A549 (cell line): ENCODE measurements at regions not wholly inside any gene's neighbourhood (a gene's known extent, or its start where the extent isn't known, plus 50 kb on each side); places are given as distances from the start of the nearest gene placed in this dataset.

Experiments used
- ATAC-seq, 2 experiments: fragments of 200-7000 bp in 1 of 2; fragments of >200 bp in 1 of 2; cut with Nextera tagmentation in 1 of 2; cut with Tn5 transposase in 1 of 2; 3 replicates each; pipeline versions ENCODE4 v1.8.0 to v1.9.1; 2018 to 2020; ENCODE audit warnings: mild to moderate bottlenecking in 1 of 2, moderate library complexity in 1 of 2
- CTCF ChIA-PET: fragments of 300-600 bp; sonication (Branson Sonifier 250); formaldehyde crosslinking; extraction: SDS; loops from one replicate; lab custom pipeline; 2021; ENCODE audit warnings: antibody characterized with exemption, inconsistent platforms; lab: Yijun Ruan, JAX
- POLR2A ChIA-PET: fragments of 350-600 bp; formaldehyde crosslinking; extraction: SDS; loops from one replicate; lab custom pipeline; 2021; ENCODE audit warnings: antibody characterized with exemption, inconsistent platforms; lab: Yijun Ruan, JAX
- DNase-seq, 2 experiments: peaks; one replicate each; pipeline versions ENCODE4 v3.0.0 to v3.0.0-alpha.2; 2011 to 2016; ENCODE audit warnings: low read depth in 1 of 2, low spot score in 1 of 2
- FAIRE-seq: peaks from 2 replicates; lab custom pipeline; 2011; peaks lifted over from hg19 to GRCh38; lab: Jason Lieb, UNC
- H3K27ac ChIP-seq, 2 experiments: fragments of >200 bp; sonication (Bioruptor Twin); formaldehyde crosslinking; 3 replicates each; pipeline ENCODE4 v1.5.1; 2016 to 2017
- H3K4me1 ChIP-seq: fragments of >200 bp; sonication (Bioruptor Twin); formaldehyde crosslinking; 3 replicates; pipeline ENCODE4 v1.6.1; 2016
- H3K4me2 ChIP-seq: fragments of >200 bp; sonication (Bioruptor Twin); formaldehyde crosslinking; 3 replicates; pipeline ENCODE4 v1.6.1; 2016
- H3K4me3 ChIP-seq: fragments of >200 bp; sonication (Bioruptor Twin); formaldehyde crosslinking; 3 replicates; pipeline ENCODE4 v1.5.1; 2016
- H3K9me3 ChIP-seq: fragments of >200 bp; sonication (Bioruptor Twin); formaldehyde crosslinking; 3 replicates; pipeline ENCODE4 v1.6.1; 2016
- ATOH8 ChIP-seq: fragments of 250-450 bp; sonication (Bioruptor Pico); IDR thresholded peaks from 2 replicates; pipeline ENCODE4 v1.5.0; 2020; ENCODE audit warnings: low read depth, mild to moderate bottlenecking, moderate library complexity
- BHLHE40 ChIP-seq: IDR thresholded peaks from 2 replicates; pipeline ENCODE4 v1.6.1; 2012; ENCODE audit warnings: low read depth, low read length, inconsistent platforms
- CBX8 ChIP-seq: fragments of 200-600 bp; sonication (generic); IDR thresholded peaks from 2 replicates; pipeline ENCODE4 v1.6.1; 2016
- CEBPB ChIP-seq, 2 experiments: fragments of >200 bp in 1 of 2; sonication (Bioruptor Twin) in 1 of 2; formaldehyde crosslinking in 1 of 2; IDR thresholded peaks; 2 replicates each; pipeline ENCODE4 v1.6.1; 2012 to 2016
- CHD2 ChIP-seq: fragments of 150-350 bp; IDR thresholded peaks from 2 replicates; pipeline ENCODE4 v1.6.1; 2014; ENCODE audit warnings: low read length; ENCODE audit not compliant: partially characterized antibody
- CHD4 ChIP-seq: fragments of 200-600 bp; sonication (generic); IDR thresholded peaks from 2 replicates; pipeline ENCODE4 v1.6.1; 2016; ENCODE audit warnings: antibody characterized with exemption, mild to moderate bottlenecking, borderline replicate concordance
- CTCF ChIP-seq: fragments of >200 bp; sonication (Bioruptor Twin); formaldehyde crosslinking; IDR thresholded peaks from 3 replicates; pipeline ENCODE4 v1.5.1; 2016
- E2F6 ChIP-seq: IDR thresholded peaks from 2 replicates; pipeline ENCODE4 v1.6.1; 2012; ENCODE audit warnings: low read depth, borderline replicate concordance
- EP300 ChIP-seq, 2 experiments: fragments of >200 bp; sonication (Bioruptor Twin); formaldehyde crosslinking; IDR thresholded peaks; 2 replicates in 1 of 2; 3 replicates in 1 of 2; pipeline ENCODE4 v1.6.1; 2016 to 2017
- FOSB ChIP-seq: fragments of 250-450 bp; sonication (Bioruptor Pico); IDR thresholded peaks from 2 replicates; pipeline ENCODE4 v1.5.0; 2020; ENCODE audit warnings: mild to moderate bottlenecking, moderate library complexity
- FOSL2 ChIP-seq, 2 experiments: fragments of 450-650 bp in 1 of 2; fragments of >200 bp in 1 of 2; sonication (Bioruptor Twin) in 1 of 2; formaldehyde crosslinking; IDR thresholded peaks; 2 replicates each; pipeline versions ENCODE4 v1.5.0 to v1.6.1; 2016 to 2020; ENCODE audit warnings: mild to moderate bottlenecking in 1 of 2, moderate library complexity in 1 of 2
- HOXA7 ChIP-seq: fragments of 250-450 bp; sonication (Bioruptor Pico); IDR thresholded peaks from 2 replicates; pipeline ENCODE4 v1.5.0; 2020; ENCODE audit warnings: mild to moderate bottlenecking, moderate library complexity
- HOXB5 ChIP-seq: fragments of 250-450 bp; sonication (Bioruptor Pico); IDR thresholded peaks from 2 replicates; pipeline ENCODE4 v1.5.0; 2020; ENCODE audit warnings: mild to moderate bottlenecking, moderate library complexity
- JUN ChIP-seq, 2 experiments: fragments of >200 bp; sonication (Bioruptor Twin); formaldehyde crosslinking; IDR thresholded peaks; 2 replicates in 1 of 2; 3 replicates in 1 of 2; pipeline ENCODE4 v1.6.1; 2016 to 2017
- KDM1A ChIP-seq: fragments of 200-600 bp; sonication (generic); IDR thresholded peaks from 2 replicates; pipeline ENCODE4 v1.6.1; 2016; ENCODE audit warnings: low read depth, mild to moderate bottlenecking
- MAFK ChIP-seq: fragments of 450-650 bp; IDR thresholded peaks from 2 replicates; pipeline ENCODE4 v1.6.1; 2014; ENCODE audit not compliant: partially characterized antibody
- MYC ChIP-seq: IDR thresholded peaks from 2 replicates; pipeline ENCODE4 v1.6.1; 2012; ENCODE audit warnings: mild to moderate bottlenecking, inconsistent platforms, low read length, improper control_type of control experiment, borderline replicate concordance
- NFE2L2 ChIP-seq: fragments of 150-350 bp; conservative IDR thresholded peaks from 2 replicates; pipeline ENCODE4 v1.6.1; 2014; ENCODE audit warnings: low read length
- NR3C1 ChIP-seq: fragments of >200 bp; sonication (Bioruptor Twin); formaldehyde crosslinking; IDR thresholded peaks from 3 replicates; pipeline ENCODE4 v1.6.1; 2017
- PHF8 ChIP-seq: fragments of 200-600 bp; sonication (generic); IDR thresholded peaks from 2 replicates; pipeline ENCODE4 v1.6.1; 2016; ENCODE audit warnings: low read depth, mild to moderate bottlenecking, antibody characterized with exemption, moderate library complexity, borderline replicate concordance
- POLR2AphosphoS2 ChIP-seq: conservative IDR thresholded peaks from 2 replicates; pipeline ENCODE4 v1.6.1; 2012; ENCODE audit warnings: low read length, improper control_type of control experiment, inconsistent platforms
- RFX5 ChIP-seq: fragments of 450-650 bp; IDR thresholded peaks from 2 replicates; pipeline ENCODE4 v1.7.1; 2014; ENCODE audit warnings: antibody characterized with exemption, mild to moderate bottlenecking, moderate library complexity
- SREBF2 ChIP-seq: fragments of 450-650 bp; IDR thresholded peaks from 2 replicates; pipeline ENCODE4 v1.6.1; 2014; ENCODE audit warnings: mild to moderate bottlenecking, moderate library complexity
- TFCP2L1 ChIP-seq: fragments of 250-450 bp; sonication (Bioruptor Pico); IDR thresholded peaks from 2 replicates; pipeline ENCODE4 v1.5.0; 2021; ENCODE audit warnings: mild to moderate bottlenecking
- TP53 ChIP-seq: fragments of 250-450 bp; sonication (Bioruptor Pico); IDR thresholded peaks from 2 replicates; pipeline ENCODE4 v1.5.0; 2021; ENCODE audit warnings: mild to moderate bottlenecking, moderate library complexity
- USF2 ChIP-seq: fragments of 450-650 bp; IDR thresholded peaks from 2 replicates; pipeline ENCODE4 v1.6.1; 2014; ENCODE audit warnings: antibody characterized with exemption
- ZC3H11A ChIP-seq: fragments of 450-650 bp; IDR thresholded peaks from 2 replicates; pipeline ENCODE4 v1.6.1; 2014; ENCODE audit warnings: antibody characterized with exemption, mild to moderate bottlenecking
- ZFP36 ChIP-seq: fragments of 450-650 bp; IDR thresholded peaks from 2 replicates; pipeline ENCODE4 v1.6.1; 2014; ENCODE audit warnings: borderline replicate concordance; ENCODE audit not compliant: partially characterized antibody
- ZNF302 ChIP-seq: fragments of 250-450 bp; sonication (Bioruptor Pico); IDR thresholded peaks from 2 replicates; pipeline ENCODE4 v1.9.0; 2021; ENCODE audit warnings: inconsistent platforms, mild to moderate bottlenecking, moderate library complexity
- WGBS: methylation state at CpG from one replicate; pipeline ENCODE4 v1.1.6; 2017; ENCODE audit errors: missing lambda C conversion rate; 5-methylcytosine and 5-hydroxymethylcytosine counted together

GRCh38 chr1:191086910-191087309, 609.2 kb upstream of the BRINP3 start:
- WGBS = 8% methylated on average over 2 of the region's 2 CpGs
- Histone ChIP-seq H3K4me1 (no peaks in the 10 kb centered on the region), H3K9me3 (no peaks in the 10 kb centered on the region), H3K27ac (no peak overlapping the region), H3K4me2 (no peak overlapping the region), H3K4me3 (no peak overlapping the region)
- ATAC-seq (no peak), FAIRE-seq (no peak), DNase-seq (no peak)
- ChIA-PET POLR2A (no interaction called here), CTCF (no interaction called here)
- TF ChIP-seq E2F6 = no peak
- no peak for TF ChIP-seq TFCP2L1 (CRISPR knock-in tag)
- no peak for TF ChIP-seq CBX8
- TF ChIP-seq TP53 (CRISPR knock-in tag) = no peak
- TF ChIP-seq ZFP36 = no peak
- TF ChIP-seq ZC3H11A = no peak
- TF ChIP-seq FOSL2 (IDR thresholded peaks at IDR 0.05) = no peak
- no peak for TF ChIP-seq FOSL2 (CRISPR knock-in tag; IDR thresholded peaks at IDR 0.05)
- TF ChIP-seq BHLHE40 = no peak
- no peak for TF ChIP-seq FOSB (CRISPR knock-in tag)
- no peak for TF ChIP-seq CHD4
- TF ChIP-seq NR3C1 = no peak
- no peak for TF ChIP-seq CTCF
- no peak for TF ChIP-seq MYC
- TF ChIP-seq HOXB5 = no peak
- TF ChIP-seq NFE2L2 = no peak
- TF ChIP-seq CHD2 = no peak
- TF ChIP-seq MAFK = no peak
- TF ChIP-seq HOXA7 = no peak
- TF ChIP-seq EP300 (IDR thresholded peaks at IDR 0.05) = no peak
- no peak for TF ChIP-seq PHF8

GRCh38 chr1:191096405-191096804, 618.7 kb upstream of the BRINP3 start:
- DNase-seq = no peak
- FAIRE-seq = no peak
- Histone ChIP-seq H3K9me3 (peaks cover 5% of the 10 kb centered on the region; the same call in 2 of the 3 replicates), H3K4me1 (no peaks in the 10 kb centered on the region), H3K27ac (no peak overlapping the region), H3K4me2 (no peak overlapping the region), H3K4me3 (no peak overlapping the region)
- CTCF ChIA-PET = no interaction called here
- ATAC-seq = no peak
- 21% methylated on average over 1 of the region's 1 CpG for WGBS
- TF ChIP-seq FOSB (CRISPR knock-in tag) = no peak
- no peak for TF ChIP-seq ATOH8 (CRISPR knock-in tag)
- no peak for TF ChIP-seq FOSL2 (IDR thresholded peaks at IDR 0.05)
- TF ChIP-seq FOSL2 (CRISPR knock-in tag; IDR thresholded peaks at IDR 0.05) = no peak
- TF ChIP-seq EP300 (IDR thresholded peaks at IDR 0.05) = no peak
- TF ChIP-seq JUN (IDR thresholded peaks at IDR 0.05) = no peak
- no peak for TF ChIP-seq RFX5
- no peak for TF ChIP-seq CHD2
- no peak for TF ChIP-seq SREBF2
- no peak for TF ChIP-seq POLR2AphosphoS2
- TF ChIP-seq USF2 = no peak
- TF ChIP-seq CHD4 = no peak
- TF ChIP-seq KDM1A = no peak
- no peak for TF ChIP-seq ZNF302 (CRISPR knock-in tag)
- no peak for TF ChIP-seq CEBPB (IDR thresholded peaks at IDR 0.05)
- TF ChIP-seq TP53 (CRISPR knock-in tag) = no peak
- POLR2A ChIA-PET = no interaction called here
